ENCODE measurements at regions not wholly inside any gene's neighbourhood (a gene's known extent, or its start where the extent isn't known, plus 50 kb on each side); places are given as distances from the start of the nearest gene placed in this dataset.

GRCh38 chr14:80385336-80385735 is 174.0 kb upstream of the DIO2 start:
- TF ChIP-seq CTCF (IDR thresholded peaks at IDR 0.05; ENCODE audit: low read depth, low read length): no peak
- DNase-seq (ENCODE audit: low read depth in 2 of 2): no peak
- H3K4me3 ChIP-seq (replicated peaks in 1 of 2; ENCODE audit: low read depth in 2 of 2, low read length in 2 of 2): no peak overlapping the region

- no peak overlapping the region for H3K4me3 ChIP-seq (replicated peaks in 1 of 2; ENCODE audit: low read depth in 2 of 2, low read length in 2 of 2)
- TF ChIP-seq CTCF (IDR thresholded peaks at IDR 0.05; ENCODE audit: low read depth, low read length): no peak
- no peak for DNase-seq (ENCODE audit: low read depth in 2 of 2)
These were observed 171.9 kb upstream of the DIO2 start for GRCh38 chr14:80383223-80383622.

- no peak for DNase-seq (ENCODE audit: low read depth in 2 of 2)
- no peak for TF ChIP-seq CTCF (IDR thresholded peaks at IDR 0.05; ENCODE audit: low read depth, low read length)
- no peak overlapping the region for H3K4me3 ChIP-seq (replicated peaks in 1 of 2; ENCODE audit: low read depth in 2 of 2, low read length in 2 of 2)
These were observed 170.6 kb upstream of the DIO2 start for GRCh38 chr14:80381807-80382363.

GRCh38 chr14:80379035-80379434 is 167.7 kb upstream of the DIO2 start:
- no peak for DNase-seq (ENCODE audit: low read depth in 2 of 2)
- H3K4me3 ChIP-seq (replicated peaks in 1 of 2; ENCODE audit: low read depth in 2 of 2, low read length in 2 of 2): no peak overlapping the region
- no peak for TF ChIP-seq CTCF (IDR thresholded peaks at IDR 0.05; ENCODE audit: low read depth, low read length)

GRCh38 chr14:80378084-80378690 is 166.9 kb upstream of the DIO2 start:
- H3K4me3 ChIP-seq (replicated peaks in 1 of 2; ENCODE audit: low read depth in 2 of 2, low read length in 2 of 2): no peak overlapping the region
- DNase-seq (ENCODE audit: low read depth in 2 of 2): no peak
- no peak for TF ChIP-seq CTCF (IDR thresholded peaks at IDR 0.05; ENCODE audit: low read depth, low read length)

- H3K4me3 ChIP-seq (replicated peaks in 1 of 2; ENCODE audit: low read depth in 2 of 2, low read length in 2 of 2): no peak overlapping the region
- no peak for TF ChIP-seq CTCF (IDR thresholded peaks at IDR 0.05; ENCODE audit: low read depth, low read length)
- no peak for DNase-seq (ENCODE audit: low read depth in 2 of 2)
These were observed 153.5 kb upstream of the DIO2 start for GRCh38 chr14:80364816-80365215.

GRCh38 chr14:80364274-80364673 is 153.0 kb upstream of the DIO2 start:
- peak; percentile 51 to 66 for DNase-seq (ENCODE audit: low read depth in 2 of 2)
- peak; percentile 38 for TF ChIP-seq CTCF (IDR thresholded peaks at IDR 0.05; ENCODE audit: low read depth, low read length)
- no peak overlapping the region for H3K4me3 ChIP-seq (replicated peaks in 1 of 2; ENCODE audit: low read depth in 2 of 2, low read length in 2 of 2)

All from cardiac fibroblast (primary cell).